ENCODE measurements at regions not wholly inside any gene's neighbourhood (a gene's known extent, or its start where the extent isn't known, plus 50 kb on each side); places are given as distances from the start of the nearest gene placed in this dataset.

DNA sequence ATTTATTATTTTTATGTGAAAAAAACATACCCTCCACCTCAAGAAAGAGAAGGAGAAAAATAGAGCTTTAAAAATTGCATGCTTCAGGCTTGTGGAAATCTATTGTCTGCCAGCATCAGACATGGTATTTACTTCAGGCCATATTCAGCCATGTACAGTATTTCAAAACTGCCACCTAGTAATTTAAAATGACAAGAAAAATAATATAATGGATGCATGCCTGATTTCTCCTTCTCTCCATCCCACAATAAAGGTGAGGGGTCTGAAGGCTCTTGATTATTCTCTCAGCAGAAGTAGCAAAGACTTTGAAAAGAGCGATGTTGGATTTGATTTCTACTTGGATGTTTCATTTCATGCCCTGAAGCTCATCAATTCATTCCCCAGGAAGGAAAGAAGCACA, 250.7 kb downstream of the TBC1D4 start:
- DNase-seq, result no peak

DNA sequence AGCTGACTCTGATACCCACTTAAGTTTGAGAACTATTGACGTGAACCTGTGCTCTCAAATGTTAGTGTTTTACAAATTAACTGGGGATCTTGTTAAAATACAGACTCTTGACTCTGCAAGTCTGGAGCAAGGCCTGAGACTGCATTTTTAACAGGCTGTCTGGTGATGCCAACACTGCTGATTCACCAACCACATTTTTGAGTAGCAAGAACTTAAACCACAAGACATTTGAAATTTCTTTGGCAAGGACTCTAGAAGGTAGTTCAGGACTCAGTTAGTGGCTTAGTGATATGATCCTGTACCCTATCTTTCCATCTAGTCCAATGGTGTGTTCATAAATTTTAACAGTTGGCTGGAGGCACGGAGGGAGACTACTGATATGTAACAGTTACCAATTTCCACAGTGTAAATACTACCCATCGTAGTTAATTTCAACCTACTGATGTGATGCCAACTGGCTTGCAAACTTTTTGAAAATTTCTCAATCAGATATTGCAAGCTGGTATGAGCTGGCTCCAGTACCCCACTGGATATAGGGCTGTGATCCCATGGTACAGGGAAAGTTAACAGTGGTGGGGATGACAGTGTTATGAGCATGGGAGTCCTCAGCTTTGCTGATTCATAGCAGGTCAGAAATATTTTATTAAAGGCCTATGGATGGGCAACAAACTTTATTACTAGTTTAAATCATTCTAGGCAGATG, 255.1 kb downstream of the TBC1D4 start:
- no peak for DNase-seq

DNA sequence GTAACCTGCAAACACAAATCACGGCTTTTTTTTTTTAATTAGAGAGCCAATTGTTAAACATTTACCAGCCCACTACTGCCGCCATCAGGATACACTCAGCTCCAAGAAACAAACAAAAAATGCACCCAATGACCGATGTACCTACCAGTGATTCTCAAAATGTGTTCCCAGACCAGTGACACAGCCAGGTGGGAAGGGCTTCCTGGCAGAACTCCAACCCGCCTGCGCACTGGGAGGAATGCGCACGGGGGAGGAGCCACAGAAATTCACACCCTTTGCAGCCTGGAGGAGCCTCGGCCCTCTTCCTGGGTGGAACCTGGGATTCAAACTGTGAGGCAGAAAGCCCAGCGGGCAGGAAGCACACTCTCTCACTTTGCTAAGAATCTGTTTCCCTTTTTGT, 255.9 kb downstream of the TBC1D4 start:
- DNase-seq, result no peak

DNA sequence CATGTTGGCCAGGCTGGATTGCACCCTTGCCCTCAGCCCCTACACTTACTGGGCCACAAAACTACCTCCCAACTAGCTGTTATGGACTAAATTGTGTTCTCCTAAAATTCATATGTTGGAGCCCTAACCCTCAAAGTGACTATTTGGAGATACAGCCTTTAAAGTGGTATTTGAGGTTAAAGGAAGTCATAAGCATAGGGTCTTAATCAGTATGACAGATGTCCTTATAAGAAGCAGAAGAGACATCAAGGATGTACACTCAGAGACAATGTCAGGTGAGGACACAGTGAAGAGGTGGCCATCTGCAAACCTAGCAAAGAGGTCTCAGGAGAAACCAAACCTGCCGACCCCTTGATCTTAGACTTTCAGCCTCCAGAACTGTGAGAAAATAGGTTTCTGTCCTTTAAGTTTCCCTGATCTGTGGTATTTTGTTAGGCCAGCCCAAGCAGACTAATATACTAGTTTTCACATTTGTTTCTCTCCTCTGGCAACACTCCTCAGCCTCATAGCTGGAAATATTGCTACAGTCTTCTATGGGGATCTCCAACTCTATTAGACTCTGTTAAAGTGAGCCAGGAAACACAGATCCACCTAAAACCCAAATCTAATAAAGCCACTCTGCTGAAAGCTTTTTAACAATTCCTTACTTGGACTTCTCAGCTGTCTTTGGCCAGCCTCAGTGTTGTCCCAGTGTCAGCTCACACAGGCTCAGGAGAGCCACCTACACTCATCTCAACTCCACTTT, 256.5 kb downstream of the TBC1D4 start:
- no peak for DNase-seq

DNA sequence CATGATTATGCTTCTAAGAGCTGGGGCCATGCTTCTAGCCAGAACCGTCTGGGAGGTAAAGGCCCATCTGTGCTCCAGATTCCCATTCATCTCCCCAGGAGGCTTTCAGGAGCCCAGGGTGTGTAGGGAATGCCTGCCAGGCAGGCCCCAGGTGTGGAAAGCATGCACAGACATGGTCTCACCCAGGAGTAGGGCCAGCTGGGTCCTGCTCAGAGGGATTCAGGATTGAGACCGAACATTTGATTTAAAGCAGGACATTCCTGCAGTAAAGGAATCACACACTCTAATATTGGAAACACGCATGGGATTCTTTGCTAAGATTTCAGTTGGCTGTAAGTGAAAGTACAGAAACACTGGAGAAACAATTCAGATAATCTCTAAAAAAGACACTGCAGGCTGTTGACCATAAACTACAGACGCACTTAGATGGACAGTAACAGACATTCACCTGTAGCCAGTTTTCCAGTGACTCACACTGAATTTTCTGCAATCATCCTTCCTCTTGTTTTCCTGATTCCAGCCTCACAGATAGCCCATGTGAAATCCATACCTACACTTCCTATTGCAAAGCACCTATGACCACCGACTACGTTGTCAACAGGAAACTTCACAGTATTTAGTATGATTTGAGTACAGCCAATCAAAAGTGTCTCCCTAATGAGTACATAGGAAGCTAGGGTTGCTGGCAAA, 257.8 kb downstream of the TBC1D4 start:
- DNase-seq, result no peak

DNA sequence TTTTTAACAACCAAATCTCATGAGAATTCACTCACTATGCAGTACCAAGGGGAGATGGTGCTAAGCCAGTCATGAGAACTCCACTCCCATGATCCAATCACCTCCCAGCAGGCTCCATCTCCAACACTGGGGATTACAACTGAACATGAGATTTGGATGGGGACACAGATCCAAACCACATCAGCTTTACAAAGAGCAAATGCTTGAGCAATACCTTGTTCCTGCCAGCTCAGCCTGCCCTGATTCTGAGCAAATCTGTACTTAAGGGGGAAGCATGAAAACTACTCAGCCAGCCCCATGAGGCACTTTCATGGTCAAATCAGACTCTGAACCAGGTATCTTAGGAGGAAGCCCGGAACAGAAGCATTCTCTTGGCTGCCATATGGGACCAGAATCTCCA, 259.9 kb downstream of the TBC1D4 start:
- DNase-seq, result no peak

DNA sequence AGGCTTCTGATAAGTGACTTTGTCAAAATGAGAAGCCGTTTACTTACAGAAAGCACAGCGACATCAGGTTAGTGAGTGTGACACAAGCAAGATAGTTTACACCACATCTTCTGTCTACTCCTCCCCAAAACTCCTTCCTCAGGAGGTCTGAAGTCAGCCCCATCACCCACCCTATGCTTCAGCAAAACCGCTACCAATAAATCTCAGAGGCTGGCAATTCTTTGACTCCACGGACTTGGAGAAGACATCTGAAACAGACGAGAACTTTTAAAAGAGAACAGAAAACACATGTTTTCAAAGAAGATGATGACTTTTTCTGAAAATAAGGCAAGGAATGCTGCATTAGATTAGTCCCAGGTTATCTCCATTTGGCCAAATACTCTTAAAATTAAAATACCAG, 261.1 kb downstream of the TBC1D4 start:
- no peak for DNase-seq

DNA sequence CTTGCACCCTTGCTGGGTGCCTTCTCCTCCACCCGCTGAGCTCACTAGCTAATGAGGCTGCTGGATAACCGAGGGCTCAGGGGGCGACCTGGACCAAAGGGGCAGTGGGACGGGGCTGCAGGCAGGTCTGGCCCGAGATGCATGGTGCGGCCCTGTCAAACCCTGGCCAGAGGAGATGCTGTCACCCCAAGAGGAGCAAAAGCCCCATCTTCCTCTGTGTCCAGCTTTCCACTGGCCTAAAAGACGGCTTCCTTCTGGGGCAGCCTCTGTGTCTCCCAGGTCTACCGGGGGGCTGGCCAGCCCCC, 261.8 kb downstream of the TBC1D4 start:
- no peak for DNase-seq

DNA sequence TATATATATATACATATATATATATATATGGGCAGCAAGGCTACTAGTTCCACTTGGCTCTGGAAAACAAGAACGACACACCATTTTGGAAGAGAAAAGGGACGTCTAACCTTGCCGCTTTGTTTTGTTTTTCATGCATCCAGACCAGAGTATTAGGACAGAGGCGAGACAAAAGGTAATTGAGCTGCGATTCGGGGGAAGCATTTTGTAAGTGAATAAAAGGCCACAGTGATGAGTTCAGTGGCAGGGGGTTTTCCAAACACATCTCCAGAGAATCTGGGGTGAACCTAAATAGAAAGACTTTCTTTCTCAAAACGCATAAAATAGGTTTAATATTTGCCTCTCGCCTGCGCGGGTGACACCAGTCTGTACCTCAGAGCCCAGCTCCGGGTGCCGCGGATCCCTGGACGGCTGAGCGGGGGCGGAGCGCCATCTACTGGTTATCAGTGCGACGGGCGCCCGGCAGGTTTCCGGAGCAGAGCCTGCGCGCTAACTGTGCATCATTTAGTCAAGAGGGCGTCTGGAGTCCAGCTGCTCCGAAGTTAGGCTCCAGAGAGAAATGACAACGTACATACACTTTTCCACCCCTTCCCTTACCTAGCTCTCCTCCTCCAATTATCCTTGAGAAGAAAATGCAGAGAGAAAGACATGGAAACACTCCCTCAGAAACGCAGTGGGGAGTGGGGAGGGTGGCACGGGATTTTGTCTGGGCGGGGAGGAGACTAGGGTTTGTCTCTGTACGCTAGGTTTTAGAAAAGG, 262.3 kb downstream of the TBC1D4 start:
- peak; percentile 81 to 85 for DNase-seq

DNA sequence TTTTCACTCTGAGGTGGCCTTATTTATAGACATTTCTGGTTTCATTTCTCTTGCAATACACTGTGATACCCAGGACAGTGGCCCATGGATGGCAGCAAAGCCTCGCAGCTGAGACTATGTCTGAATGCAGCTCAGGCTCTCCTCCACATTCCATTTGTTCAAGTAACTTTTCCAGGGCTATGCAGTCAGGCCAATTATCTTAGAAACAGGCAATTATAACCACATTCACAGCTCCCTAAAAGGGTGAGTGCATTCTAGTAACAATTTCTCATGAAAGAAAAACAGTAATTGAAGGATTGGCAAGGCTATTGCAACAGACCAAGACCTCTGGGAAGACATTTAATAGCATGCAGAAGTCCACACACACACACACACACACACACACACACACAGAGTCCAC, 264.0 kb downstream of the TBC1D4 start:
- DNase-seq, result no peak

DNA sequence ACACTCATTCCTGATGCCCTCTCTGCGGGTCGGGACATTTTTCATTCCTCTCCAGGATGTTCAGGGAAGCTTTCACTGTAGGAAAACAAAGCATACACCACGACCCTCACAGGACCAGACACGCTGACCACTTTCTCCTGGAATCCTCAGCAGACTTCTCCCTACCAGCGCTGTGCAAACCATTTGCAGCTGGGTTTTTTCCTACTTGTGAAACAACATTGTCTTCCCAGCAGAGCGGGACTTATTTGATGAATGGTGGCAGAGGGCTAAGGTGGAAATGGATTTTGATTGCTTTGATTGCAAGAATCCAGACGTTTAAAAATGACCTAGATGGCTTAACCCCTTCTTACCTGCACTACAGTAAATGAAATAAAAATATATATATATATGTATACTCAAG, 265.9 kb downstream of the TBC1D4 start:
- DNase-seq, result no peak

DNA sequence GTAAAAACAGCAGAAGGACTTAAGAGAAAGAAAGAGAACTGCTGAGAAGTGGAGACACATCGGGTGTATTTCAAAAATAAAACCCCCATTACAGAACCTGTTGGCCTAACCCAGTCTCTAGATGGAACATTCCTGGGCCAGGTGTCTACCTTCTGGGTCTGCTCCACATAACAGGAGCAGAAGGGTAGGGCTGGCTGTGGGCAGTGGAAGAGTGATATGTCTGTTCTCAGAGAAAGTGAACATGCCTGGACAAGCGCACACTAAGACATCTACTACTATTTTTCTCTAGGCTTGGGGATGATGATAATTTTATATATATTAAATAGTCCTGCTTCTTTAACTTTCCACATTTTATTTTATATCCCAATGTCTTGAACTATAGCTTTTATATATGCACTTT, 267.1 kb downstream of the TBC1D4 start:
- DNase-seq, result no peak

DNA sequence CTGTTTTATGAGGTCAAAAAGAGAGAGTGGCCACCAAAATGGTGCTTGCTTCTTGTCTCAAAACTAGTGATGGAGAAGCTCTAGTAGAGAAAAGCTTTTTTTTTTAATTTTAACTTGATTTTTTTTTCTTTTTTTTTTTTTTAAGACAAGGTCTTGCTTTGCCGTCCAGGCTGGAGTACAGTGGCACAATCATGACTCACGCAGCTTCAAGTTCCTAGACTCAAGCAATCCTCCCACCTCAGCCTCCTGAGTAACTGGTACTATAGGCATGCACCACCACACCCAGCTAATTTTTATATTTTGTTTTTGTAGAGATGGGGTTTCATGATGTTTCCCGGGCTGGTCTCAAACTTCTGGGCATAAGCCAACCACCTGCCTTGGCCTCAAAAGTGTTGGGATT, 279.0 kb downstream of the TBC1D4 start:
- no peak for DNase-seq

DNA sequence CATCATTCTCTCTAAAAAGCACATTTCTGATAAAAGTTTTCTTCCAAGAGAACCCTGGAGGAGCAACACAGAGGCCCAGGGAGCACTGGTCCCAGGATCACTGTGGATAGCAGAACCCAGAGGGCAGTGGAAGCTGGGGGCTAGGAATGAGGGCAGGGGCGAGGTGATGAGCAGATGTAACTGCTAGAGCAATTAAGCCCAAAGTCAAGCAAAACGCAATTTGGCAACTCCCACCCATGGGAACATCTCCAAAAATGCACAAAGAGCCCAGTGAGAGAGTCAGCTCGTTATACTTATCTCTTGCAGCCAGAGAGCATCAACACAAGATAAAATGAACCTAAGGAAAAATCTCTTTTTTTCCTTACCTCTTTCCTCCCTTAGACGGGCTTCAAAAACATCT, 284.2 kb downstream of the TBC1D4 start:
- DNase-seq, result no peak

DNA sequence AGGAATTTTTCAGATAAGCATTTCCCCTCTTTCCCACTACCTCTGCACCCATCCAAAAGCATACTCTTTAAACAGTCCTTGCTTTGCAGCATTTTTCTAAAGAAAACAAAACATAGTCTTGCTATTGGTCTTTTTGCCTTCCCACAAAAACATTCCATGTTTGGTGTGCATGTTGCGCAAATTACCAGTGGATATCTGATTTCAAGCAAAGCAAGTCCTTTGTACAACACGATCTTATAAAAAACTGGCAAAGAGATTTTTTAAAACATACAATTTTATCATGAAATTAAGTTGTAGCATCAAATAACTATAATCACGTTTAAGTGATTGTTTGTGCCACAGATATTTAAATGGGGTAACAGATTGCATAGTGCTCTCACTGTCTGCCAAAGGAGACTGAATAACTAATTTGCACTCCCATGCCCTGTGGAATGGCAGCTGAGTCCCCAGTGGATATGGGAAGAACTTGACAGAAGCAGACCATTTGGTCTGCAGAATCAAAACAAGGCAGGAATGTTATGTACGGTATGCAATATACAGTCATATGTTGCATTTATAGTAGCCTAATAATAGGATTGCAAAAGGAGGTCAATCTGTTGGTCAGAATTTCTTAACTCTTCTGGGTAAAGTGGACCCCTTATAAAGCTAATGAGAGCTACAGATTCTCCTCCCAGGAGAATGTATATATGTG, 285.7 kb downstream of the TBC1D4 start:
- no peak for DNase-seq

DNA sequence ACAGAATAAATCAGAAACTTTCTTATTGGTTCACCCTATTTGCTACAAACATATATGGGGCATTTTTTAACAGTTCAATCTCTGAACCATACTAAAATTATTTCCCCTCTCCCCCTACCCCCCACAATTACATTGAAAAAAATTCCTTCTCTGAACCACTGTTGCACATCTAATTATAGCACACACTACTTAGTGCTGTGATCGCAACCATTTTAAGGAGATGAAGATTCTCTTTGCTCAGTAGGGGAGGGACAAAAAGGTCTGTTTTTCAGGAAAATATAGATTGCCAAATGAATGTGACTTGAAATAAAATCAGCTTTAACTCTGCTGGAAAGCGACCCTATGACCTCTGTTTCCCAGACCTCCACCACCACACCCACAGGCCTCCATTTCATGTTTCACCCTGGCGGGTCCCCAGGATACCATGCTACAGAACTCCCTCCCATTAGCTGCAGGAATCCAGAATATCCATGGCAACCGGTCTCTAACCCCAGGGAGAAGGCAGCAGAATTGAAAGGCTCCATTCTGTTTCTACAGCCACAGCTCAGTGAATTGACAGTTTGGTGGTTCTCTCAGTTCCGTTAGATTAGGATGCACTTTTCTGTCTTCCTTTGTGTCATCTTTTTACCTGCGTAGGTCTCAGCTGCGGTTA, 286.3 kb downstream of the TBC1D4 start:
- DNase-seq, result no peak

DNA sequence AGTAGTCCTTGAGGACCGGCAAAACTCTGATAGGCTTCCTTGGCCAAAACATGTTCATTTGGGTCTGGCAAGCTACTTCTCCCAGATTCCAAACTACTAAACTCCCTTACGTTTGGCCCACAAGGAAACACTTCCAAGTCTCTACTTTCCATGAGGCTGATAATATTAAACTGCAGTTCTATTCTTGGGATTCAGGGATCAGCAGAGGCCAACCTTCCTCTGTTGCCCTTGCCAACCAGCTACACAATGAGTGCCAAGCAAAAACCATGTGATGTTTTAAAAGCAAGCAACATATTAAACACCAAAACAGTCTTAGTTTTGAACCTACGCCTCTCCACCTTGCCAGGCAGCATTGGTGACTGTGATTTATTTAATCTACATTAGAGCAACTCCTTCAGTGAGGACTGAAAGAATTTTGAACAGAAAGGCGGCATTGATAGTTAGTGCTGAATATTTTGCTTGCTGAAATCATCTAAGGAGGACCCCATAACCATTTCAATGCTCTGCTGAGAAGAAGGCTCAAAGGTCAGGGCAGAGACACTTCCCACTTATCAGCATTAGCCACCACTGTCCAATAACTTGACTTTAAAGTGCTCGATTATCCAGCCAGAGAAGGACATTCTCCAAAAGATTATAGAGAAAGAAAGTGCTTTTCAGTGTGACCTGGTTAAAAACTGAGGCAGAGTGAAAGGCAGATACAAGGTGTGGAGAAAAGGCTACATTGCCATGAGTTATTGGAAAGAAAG, 287.1 kb downstream of the TBC1D4 start:
- DNase-seq, result no peak

DNA sequence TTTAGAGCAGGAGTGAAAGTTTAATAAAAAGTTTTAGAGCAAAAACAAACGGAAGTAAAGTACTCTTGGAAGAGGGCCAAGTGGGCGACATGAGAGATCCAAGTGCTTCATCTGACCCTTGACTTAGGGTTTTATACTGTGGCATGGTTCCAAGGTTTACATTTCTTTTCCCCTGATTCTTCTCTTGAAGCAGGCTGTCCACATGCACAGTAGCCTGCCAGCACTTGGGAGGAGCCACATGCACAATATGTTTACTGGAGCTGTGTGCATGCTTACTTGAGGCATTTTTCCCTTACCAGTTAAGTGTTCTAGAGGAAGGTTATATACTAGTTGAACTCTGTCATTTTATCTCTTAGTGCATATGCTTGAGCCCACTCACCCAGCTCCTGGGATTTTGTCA, 295.6 kb downstream of the TBC1D4 start:
- no peak for DNase-seq

DNA sequence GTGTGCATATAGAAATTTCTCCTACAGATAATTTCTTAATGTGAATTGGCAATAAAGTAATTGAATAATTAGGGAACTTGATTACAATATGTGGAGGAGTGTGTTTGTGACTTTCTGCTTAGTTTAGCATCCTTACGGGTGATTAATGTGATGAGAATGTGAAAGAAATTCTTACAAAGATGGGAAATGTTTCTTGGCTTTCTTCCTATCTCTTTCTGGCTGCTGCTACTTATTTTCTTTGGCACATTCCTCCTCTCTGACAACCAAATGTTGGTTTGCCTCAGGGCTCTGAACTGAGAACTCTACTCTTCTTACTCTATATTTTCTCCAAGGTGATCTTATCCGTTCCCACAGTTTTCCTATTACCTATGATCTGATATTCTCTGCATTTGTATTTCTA, 300.1 kb downstream of the TBC1D4 start:
- no peak for DNase-seq

DNA sequence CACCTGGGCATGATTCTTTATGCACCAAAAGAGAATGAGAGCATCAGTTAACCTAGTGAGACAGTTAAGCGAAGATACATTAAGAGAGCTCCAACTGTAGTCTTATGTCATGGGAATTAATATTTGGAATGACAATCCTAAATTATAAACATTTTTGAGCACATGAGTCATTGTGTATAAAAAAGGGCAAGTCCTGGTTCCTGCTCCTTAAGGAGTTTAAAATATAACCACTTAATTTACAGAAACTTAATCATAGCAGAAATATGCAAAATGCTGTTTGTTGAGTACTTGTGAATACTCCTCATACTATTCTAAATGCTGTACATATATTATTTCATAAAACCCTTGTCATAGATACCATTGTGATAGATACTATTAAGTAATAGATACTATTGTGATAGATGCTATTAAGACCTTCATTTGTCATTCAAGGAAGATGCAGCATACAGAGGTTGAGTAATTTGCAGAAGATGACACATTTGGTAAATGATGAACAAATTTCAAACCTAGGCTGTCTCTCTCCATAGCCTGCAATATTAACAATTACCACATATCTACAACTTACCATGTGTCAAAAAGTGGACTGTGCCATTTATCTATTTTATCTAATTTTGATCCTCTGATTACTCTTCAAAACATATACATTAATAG, 301.0 kb downstream of the TBC1D4 start:
- DNase-seq, result no peak

DNA sequence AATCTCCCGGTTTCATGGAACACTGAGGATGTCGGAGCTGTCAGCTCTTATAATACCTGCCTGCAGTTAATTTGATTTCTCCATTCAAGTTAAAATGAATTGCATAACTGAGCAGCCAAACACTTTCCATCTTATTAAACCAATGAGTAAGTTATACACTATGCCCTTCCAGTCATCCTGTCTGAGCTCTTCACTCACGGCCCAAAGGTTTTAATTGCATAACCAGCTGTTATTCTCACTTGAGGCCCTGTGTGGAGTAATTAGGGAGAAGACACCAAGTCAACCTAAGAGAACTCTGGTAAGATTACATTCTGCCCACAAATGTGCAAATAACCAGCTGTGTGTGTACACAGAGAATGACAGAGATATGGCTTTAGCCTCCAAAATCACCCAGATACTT, 303.5 kb downstream of the TBC1D4 start:
- no peak for DNase-seq
